AG09319 (cell line): ENCODE measurements at regions not wholly inside any gene's neighbourhood (a gene's known extent, or its start where the extent isn't known, plus 50 kb on each side); places are given as distances from the start of the nearest gene placed in this dataset.

Source experiments
- DNase-seq: peaks from one replicate; pipeline ENCODE4 v3.0.0-alpha.2; 2010; ENCODE audit warnings: low read depth; ENCODE audit errors: extremely low read depth
- TF ChIP-seq, protein P1 (sequence below): IDR thresholded peaks from 2 replicates; pipeline ENCODE4 v1.5.1; 2011; ENCODE audit warnings: low read depth, mild to moderate bottlenecking, inconsistent platforms, low read length, moderate library complexity

DNA sequence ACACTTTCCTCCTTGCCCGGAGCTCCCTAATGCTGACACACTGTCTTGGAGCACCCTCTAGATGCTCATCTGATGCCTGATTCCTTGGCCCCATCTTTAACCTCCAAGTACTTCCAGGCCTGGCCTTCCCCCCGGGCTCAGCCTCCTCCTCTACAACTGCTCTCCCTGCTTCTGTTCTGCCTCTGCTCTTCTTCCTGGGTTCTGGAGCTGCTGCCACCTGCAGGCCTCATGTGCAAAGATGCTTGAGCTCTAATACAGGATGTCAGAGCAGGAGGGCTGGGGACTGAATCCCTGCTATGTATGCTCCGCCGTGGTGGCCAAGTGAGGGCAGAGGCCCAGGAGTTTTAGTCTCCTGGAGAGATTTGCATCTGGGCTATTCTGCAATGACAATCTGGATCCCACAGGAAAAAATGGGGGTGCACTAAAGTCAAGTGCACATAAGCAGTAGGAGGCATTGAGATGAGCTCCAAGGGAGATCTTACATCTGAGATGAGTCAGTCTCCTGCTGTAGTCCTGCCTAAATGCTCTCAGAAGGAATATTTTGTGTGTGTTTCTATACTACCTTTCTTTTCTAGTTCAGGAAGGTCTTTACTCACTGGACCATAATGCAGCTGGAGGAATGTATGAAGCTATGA is 296.3 kb downstream of the UACA start:
- DNase-seq: no peak
- TF ChIP-seq, protein P1, sequence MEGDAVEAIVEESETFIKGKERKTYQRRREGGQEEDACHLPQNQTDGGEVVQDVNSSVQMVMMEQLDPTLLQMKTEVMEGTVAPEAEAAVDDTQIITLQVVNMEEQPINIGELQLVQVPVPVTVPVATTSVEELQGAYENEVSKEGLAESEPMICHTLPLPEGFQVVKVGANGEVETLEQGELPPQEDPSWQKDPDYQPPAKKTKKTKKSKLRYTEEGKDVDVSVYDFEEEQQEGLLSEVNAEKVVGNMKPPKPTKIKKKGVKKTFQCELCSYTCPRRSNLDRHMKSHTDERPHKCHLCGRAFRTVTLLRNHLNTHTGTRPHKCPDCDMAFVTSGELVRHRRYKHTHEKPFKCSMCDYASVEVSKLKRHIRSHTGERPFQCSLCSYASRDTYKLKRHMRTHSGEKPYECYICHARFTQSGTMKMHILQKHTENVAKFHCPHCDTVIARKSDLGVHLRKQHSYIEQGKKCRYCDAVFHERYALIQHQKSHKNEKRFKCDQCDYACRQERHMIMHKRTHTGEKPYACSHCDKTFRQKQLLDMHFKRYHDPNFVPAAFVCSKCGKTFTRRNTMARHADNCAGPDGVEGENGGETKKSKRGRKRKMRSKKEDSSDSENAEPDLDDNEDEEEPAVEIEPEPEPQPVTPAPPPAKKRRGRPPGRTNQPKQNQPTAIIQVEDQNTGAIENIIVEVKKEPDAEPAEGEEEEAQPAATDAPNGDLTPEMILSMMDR: peak; percentile 81

DNA sequence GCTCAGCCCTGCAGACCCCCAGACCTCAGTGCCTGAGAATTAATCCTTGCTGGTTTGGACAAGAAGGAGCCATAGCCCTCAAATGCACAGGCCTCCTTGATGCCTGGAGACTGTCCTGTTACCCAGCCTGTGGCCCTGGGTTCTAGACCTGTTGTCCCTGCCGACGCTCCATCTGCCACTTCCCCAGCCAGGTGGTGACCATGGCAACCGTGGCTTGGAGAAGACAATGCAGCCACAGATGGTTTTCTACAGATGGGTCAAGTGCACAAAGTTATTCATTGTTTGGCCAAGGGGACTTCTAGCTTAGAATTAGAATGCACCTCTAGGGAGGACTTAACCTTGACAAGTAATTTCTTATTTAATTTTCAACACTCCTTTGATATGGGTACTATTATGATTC is 297.1 kb downstream of the UACA start:
- no peak for DNase-seq
- TF ChIP-seq, protein P1: no peak

DNA sequence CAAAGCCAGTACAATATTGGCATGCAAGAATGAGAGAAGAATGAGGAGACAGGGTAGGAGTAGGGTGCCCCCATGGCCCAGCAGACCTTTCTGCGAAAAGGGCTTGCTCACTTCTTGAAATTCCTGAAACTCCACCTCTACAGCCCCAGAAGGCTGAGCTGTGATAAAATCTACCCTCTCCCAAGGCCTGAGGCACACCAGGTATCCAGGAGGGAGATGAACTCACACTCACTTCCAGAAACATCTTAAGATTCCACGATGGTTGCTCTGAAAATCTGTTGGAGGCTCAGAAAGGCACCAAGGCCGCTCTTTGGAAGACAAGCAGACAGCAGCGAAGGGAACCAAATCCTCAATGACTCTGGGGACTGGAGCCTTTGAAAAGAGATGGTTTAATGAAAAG is 297.5 kb downstream of the UACA start:
- TF ChIP-seq, protein P1: no peak
- DNase-seq: no peak

DNA sequence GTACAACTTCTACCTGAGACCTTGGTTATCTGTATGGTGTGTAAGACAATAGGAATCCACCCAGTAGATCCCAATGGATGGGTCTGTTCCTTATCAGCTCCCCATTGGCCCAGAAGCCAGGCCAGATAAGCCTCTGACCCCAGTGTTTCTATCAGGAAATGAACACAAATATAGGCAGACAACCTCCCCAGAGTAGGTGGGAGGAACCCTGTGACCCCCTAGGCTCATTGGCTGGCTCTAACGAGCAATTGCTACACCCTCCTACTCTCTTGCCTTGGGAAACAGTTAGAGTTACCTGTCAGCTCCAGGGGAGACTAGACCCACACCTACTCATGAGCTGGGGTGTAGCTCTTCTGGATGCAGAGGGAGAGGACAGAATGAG is 299.9 kb downstream of the UACA start:
- DNase-seq: no peak
- TF ChIP-seq, protein P1: no peak

DNA sequence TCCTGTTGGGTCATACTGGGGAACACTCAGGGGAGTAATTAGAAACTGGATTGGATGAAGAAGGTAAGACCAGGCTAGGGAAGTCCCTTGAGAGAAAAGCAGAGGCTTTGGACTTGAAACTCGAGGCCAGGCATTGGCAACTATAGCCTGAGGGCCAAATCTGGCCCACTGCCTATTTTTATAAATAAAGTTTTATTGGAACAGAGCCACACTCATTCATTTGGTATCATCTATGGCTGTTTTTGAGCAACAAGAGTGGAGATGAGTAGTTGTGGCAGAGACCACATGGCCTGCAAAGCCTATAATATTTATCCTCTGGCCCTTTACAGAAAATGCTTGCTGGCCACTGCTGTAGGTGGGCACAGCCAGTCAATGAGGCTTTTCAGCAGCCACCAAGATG is 301.4 kb downstream of the UACA start:
- DNase-seq: no peak
- TF ChIP-seq, protein P1: no peak

DNA sequence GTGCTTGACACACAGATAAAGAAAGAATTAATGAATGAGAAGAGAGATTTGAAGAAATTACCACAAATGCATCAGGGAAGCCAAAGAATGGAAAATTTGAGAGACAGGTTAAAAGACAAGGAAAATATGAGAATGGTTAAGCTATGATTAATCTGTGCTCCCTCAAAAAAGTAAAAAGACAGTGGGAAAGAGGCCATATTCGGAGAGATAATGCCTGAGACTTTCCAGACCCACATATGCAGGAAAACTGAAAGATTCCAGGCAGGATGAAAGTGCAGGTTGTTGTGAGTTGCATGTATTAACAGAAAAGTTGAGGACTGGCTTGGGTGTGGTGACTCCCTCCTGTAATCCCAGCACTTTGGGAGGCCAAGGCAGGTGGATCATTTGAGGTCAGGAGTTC is 302.3 kb downstream of the UACA start:
- TF ChIP-seq, protein P1: no peak
- no peak for DNase-seq

DNA sequence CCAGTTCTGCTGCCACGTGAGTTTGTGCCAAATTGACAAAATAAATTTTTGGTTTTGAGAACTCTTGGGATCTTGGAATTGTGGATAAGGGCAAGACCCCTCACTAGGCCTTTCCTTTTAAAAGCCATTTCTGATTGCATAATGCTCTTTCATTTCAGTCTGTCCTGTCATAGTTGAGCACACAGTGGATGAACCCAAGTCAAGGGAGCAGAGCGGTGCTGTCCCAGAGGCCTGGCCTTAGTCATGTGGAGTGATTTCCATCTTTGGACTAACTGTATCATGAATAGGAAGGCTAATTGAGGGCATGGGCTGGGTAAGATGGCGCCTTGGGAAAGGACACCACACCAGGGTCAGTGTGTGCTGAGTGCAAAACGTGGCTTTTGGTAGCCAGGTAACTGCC is 304.0 kb downstream of the UACA start:
- no peak for DNase-seq
- TF ChIP-seq, protein P1: no peak
